Caco-2 (cell line): ENCODE measurements at regions not wholly inside any gene's neighbourhood (a gene's known extent, or its start where the extent isn't known, plus 50 kb on each side); places are given as distances from the start of the nearest gene placed in this dataset.

ENCODE experiments used
- BruUV-seq: library from RNA; stranded (reverse); fragments of 400-500 nt; replicated peaks from 2 replicates; lab custom pipeline; 2021; lab: Mats Ljungman, UMichigan
- CTCF ChIA-PET: fragments of 300-600 bp; sonication (Branson Sonifier 250); formaldehyde crosslinking; loops from one replicate; lab custom pipeline; 2022; ENCODE audit warnings: antibody characterized with exemption; lab: Charles Lee
- POLR2A ChIA-PET: fragments of 300-600 bp; sonication (Branson Sonifier 250); formaldehyde crosslinking; loops from one replicate; lab custom pipeline; 2022; ENCODE audit warnings: antibody characterized with exemption; lab: Charles Lee
- DNase-seq, 2 experiments: peaks; one replicate each; pipeline versions ENCODE4 v3.0.0 to v3.0.0-alpha.2; 2020 to 2022
- H3K27me3 ChIP-seq: replicated peaks from 2 replicates; pipeline ENCODE4 v1.6.0; 2011; ENCODE audit warnings: low read length; ENCODE audit not compliant: control insufficient read depth, insufficient read depth
- H3K36me3 ChIP-seq: 2 replicates; pipeline ENCODE4 v1.5.1; 2011; ENCODE audit warnings: low read length; ENCODE audit not compliant: control insufficient read depth, insufficient read depth
- H3K4me1 ChIP-seq: fragments of 250-450 bp; sonication (Bioruptor Pico); 2 replicates; pipeline ENCODE4 v1.5.1; 2020; ENCODE audit warnings: mild to moderate bottlenecking
- H3K4me3 ChIP-seq: 2 replicates; pipeline ENCODE4 v1.5.1; 2011; ENCODE audit warnings: low read depth, mild to moderate bottlenecking, control low read depth, low read length
- H3K9me3 ChIP-seq: fragments of 250-450 bp; sonication (Bioruptor Pico); 2 replicates; pipeline ENCODE4 v1.5.1; 2020; ENCODE audit warnings: mild to moderate bottlenecking, moderate library complexity
- H3K27ac Mint-ChIP-seq: one replicate; pipeline ENCODE4 v1.8.0; 2022; ENCODE audit warnings: mixed read lengths; ENCODE audit not compliant: unreplicated experiment
- H3K27me3 Mint-ChIP-seq: one replicate; pipeline ENCODE4 v1.8.0; 2022; ENCODE audit warnings: mixed read lengths; ENCODE audit not compliant: insufficient read depth, unreplicated experiment
- H3K36me3 Mint-ChIP-seq: one replicate; pipeline ENCODE4 v1.8.0; 2022; ENCODE audit warnings: mild to moderate bottlenecking, mixed read lengths; ENCODE audit not compliant: insufficient read depth, unreplicated experiment
- H3K4me1 Mint-ChIP-seq: one replicate; pipeline ENCODE4 v1.8.0; 2022; ENCODE audit warnings: low read depth, mixed read lengths; ENCODE audit not compliant: unreplicated experiment
- H3K4me3 Mint-ChIP-seq: one replicate; pipeline ENCODE4 v1.8.0; 2022; ENCODE audit warnings: mild to moderate bottlenecking, moderate library complexity, mixed read lengths; ENCODE audit not compliant: unreplicated experiment
- H3K9me3 Mint-ChIP-seq: one replicate; pipeline ENCODE4 v1.8.0; 2022; ENCODE audit warnings: mixed read lengths; ENCODE audit not compliant: unreplicated experiment
- CTCF ChIP-seq, 2 experiments: fragments of 200-600 bp in 1 of 2; IDR thresholded peaks; 1 replicate in 1 of 2; 2 replicates in 1 of 2; pipeline versions ENCODE4 v1.5.1 to v1.8.0; 2011 to 2022; ENCODE audit warnings: antibody characterized with exemption in 1 of 2, control low read depth in 1 of 2, inconsistent platforms in 1 of 2, low read depth in 1 of 2, low read length in 1 of 2, mild to moderate bottlenecking in 1 of 2, moderate library complexity in 1 of 2; ENCODE audit not compliant: insufficient read depth in 1 of 2, severe bottlenecking in 1 of 2, unreplicated experiment in 1 of 2
- intact Hi-C: fragments of 100-400 bp; cut with micrococcal nuclease; formaldehyde crosslinking; loops from one replicate; pipeline ENCODE4 v1.10.0; 2022; ENCODE audit not compliant: unreplicated experiment

GRCh38 chr9:115715666-115716065 is 437.9 kb upstream of the PAPPA start:
- H3K27me3 Mint-ChIP-seq = peaks cover 6% of the 10 kb centered on the region
- POLR2A ChIA-PET = no interaction called here
- CTCF ChIA-PET = no interaction called here
- intact Hi-C loops = no loop called here
- no peaks in the 10 kb centered on the region for H3K36me3 Mint-ChIP-seq
- H3K27me3 ChIP-seq = no peaks in the 10 kb centered on the region
- no peak for DNase-seq
- no peak overlapping the region for H3K4me3 Mint-ChIP-seq
- no peaks in the 10 kb centered on the region for H3K9me3 Mint-ChIP-seq
- H3K36me3 ChIP-seq = no peaks in the 10 kb centered on the region
- no peaks in the 10 kb centered on the region for H3K4me1 ChIP-seq
- BruUV-seq = no TSS peak
- H3K4me1 Mint-ChIP-seq = no peaks in the 10 kb centered on the region
- no peak overlapping the region for H3K27ac Mint-ChIP-seq
- no peak for TF ChIP-seq CTCF (IDR thresholded peaks at IDR 0.05; ENCODE audit: insufficient read depth in 1 of 2, low read depth in 1 of 2, low read length in 1 of 2, severe bottlenecking in 1 of 2, unreplicated experiment in 1 of 2)
- H3K4me3 ChIP-seq = no peak overlapping the region
- H3K9me3 ChIP-seq = no peaks in the 10 kb centered on the region

GRCh38 chr9:115717298-115717697 is 436.3 kb upstream of the PAPPA start:
- Histone ChIP-seq H3K9me3 (no peaks in the 10 kb centered on the region), H3K4me1 (no peaks in the 10 kb centered on the region), H3K4me3 (no peak overlapping the region), H3K36me3 (no peaks in the 10 kb centered on the region), H3K27me3 (no peaks in the 10 kb centered on the region)
- Mint-ChIP-seq H3K27me3 (peaks cover 8% of the 10 kb centered on the region), H3K4me1 (no peaks in the 10 kb centered on the region), H3K27ac (no peak overlapping the region), H3K36me3 (no peaks in the 10 kb centered on the region), H3K4me3 (no peak overlapping the region), H3K9me3 (no peaks in the 10 kb centered on the region)
- intact Hi-C loops = no loop called here
- TF ChIP-seq CTCF (IDR thresholded peaks at IDR 0.05; ENCODE audit: insufficient read depth in 1 of 2, low read depth in 1 of 2, low read length in 1 of 2, severe bottlenecking in 1 of 2, unreplicated experiment in 1 of 2) = no peak
- BruUV-seq = no TSS peak
- CTCF ChIA-PET = no interaction called here
- POLR2A ChIA-PET = no interaction called here
- DNase-seq = no peak

- no peak overlapping the region for H3K4me3 Mint-ChIP-seq
- no peak for TF ChIP-seq CTCF (IDR thresholded peaks at IDR 0.05; ENCODE audit: insufficient read depth in 1 of 2, low read depth in 1 of 2, low read length in 1 of 2, severe bottlenecking in 1 of 2, unreplicated experiment in 1 of 2)
- ChIA-PET POLR2A (no interaction called here), CTCF (no interaction called here)
- no peak overlapping the region for H3K27ac Mint-ChIP-seq
- intact Hi-C loops = no loop called here
- no peak for DNase-seq
- no peaks in the 10 kb centered on the region for H3K36me3 ChIP-seq
- BruUV-seq = no TSS peak
- H3K27me3 ChIP-seq = no peaks in the 10 kb centered on the region
- no peaks in the 10 kb centered on the region for H3K9me3 ChIP-seq
- no peaks in the 10 kb centered on the region for H3K9me3 Mint-ChIP-seq
- H3K4me3 ChIP-seq = no peak overlapping the region
- no peaks in the 10 kb centered on the region for H3K36me3 Mint-ChIP-seq
- no peaks in the 10 kb centered on the region for H3K4me1 Mint-ChIP-seq
- H3K27me3 Mint-ChIP-seq = peaks cover 5% of the 10 kb centered on the region
- H3K4me1 ChIP-seq = no peaks in the 10 kb centered on the region
These were observed 435.8 kb upstream of the PAPPA start for GRCh38 chr9:115717711-115718173.
